Thyroid gland (tissue), 4 donors: ENCODE measurements at regions not wholly inside any gene's neighbourhood (a gene's known extent, or its start where the extent isn't known, plus 50 kb on each side); places are given as distances from the start of the nearest gene placed in this dataset.

ENCODE experiments used
- CTCF ChIP-seq, 6 experiments: fragments of 200-600 bp in 3 of 6; fragments of 450-650 bp in 3 of 6; sonication (generic) in 3 of 6; IDR thresholded peaks; one replicate each; pipeline ENCODE4 v1.5.1; 2016 to 2019; ENCODE audit warnings: antibody characterized with exemption in 6 of 6, mild to moderate bottlenecking in 2 of 6, inconsistent platforms in 1 of 6, moderate library complexity in 1 of 6
- POLR2A ChIP-seq, 2 donors: fragments of 450-650 bp; IDR thresholded peaks; one replicate each; pipeline ENCODE4 v1.6.1; 2017; ENCODE audit warnings: antibody characterized with exemption in 2 of 2, mild to moderate bottlenecking in 2 of 2, moderate library complexity in 1 of 2

GRCh38 chr2:120984452-120985173, 248.9 kb downstream of the GLI2 start:
- TF ChIP-seq CTCF (IDR thresholded peaks at IDR 0.05): no peak
- TF ChIP-seq POLR2A (IDR thresholded peaks at IDR 0.05): no peak
